ENCODE measurements at regions not wholly inside any gene's neighbourhood (a gene's known extent, or its start where the extent isn't known, plus 50 kb on each side); places are given as distances from the start of the nearest gene placed in this dataset.

DNA sequence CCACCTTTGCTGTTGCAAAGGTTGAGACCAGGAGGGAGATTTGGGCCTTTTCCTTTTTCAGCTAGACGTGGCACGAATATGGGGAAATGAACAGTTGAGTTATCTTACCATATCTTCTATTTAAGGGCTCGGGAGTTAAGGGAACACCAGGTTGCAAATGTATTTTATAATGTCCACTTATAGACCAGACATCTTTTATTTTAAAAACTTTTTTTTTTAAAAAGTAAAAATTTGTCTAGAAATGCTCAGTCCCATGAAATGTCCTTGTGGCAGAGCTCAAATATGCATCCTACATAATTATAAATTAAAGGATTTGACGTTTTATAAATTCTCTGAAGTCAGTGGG is 103.6 kb upstream of the VEPH1 start (continued):
- TF ChIP-seq ZNF274 (IDR thresholded peaks at IDR 0.05; ENCODE audit: low read depth, low read length) (no peak), TCF7L2 (IDR thresholded peaks at IDR 0.05; ENCODE audit: borderline replicate concordance, extremely low read depth, insufficient read depth, insufficient read length) (no peak), SIN3A (IDR thresholded peaks at IDR 0.05; ENCODE audit: low read depth) (no peak)
- TF ChIP-seq, protein P1, sequence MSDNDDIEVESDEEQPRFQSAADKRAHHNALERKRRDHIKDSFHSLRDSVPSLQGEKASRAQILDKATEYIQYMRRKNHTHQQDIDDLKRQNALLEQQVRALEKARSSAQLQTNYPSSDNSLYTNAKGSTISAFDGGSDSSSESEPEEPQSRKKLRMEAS (IDR thresholded peaks at IDR 0.05), result no peak
- TF ChIP-seq, protein P2, sequence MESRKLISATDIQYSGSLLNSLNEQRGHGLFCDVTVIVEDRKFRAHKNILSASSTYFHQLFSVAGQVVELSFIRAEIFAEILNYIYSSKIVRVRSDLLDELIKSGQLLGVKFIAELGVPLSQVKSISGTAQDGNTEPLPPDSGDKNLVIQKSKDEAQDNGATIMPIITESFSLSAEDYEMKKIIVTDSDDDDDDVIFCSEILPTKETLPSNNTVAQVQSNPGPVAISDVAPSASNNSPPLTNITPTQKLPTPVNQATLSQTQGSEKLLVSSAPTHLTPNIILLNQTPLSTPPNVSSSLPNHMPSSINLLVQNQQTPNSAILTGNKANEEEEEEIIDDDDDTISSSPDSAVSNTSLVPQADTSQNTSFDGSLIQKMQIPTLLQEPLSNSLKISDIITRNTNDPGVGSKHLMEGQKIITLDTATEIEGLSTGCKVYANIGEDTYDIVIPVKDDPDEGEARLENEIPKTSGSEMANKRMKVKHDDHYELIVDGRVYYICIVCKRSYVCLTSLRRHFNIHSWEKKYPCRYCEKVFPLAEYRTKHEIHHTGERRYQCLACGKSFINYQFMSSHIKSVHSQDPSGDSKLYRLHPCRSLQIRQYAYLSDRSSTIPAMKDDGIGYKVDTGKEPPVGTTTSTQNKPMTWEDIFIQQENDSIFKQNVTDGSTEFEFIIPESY (IDR thresholded peaks at IDR 0.05; ENCODE audit: extremely low read depth, insufficient replicate concordance, low read length), result no peak

DNA sequence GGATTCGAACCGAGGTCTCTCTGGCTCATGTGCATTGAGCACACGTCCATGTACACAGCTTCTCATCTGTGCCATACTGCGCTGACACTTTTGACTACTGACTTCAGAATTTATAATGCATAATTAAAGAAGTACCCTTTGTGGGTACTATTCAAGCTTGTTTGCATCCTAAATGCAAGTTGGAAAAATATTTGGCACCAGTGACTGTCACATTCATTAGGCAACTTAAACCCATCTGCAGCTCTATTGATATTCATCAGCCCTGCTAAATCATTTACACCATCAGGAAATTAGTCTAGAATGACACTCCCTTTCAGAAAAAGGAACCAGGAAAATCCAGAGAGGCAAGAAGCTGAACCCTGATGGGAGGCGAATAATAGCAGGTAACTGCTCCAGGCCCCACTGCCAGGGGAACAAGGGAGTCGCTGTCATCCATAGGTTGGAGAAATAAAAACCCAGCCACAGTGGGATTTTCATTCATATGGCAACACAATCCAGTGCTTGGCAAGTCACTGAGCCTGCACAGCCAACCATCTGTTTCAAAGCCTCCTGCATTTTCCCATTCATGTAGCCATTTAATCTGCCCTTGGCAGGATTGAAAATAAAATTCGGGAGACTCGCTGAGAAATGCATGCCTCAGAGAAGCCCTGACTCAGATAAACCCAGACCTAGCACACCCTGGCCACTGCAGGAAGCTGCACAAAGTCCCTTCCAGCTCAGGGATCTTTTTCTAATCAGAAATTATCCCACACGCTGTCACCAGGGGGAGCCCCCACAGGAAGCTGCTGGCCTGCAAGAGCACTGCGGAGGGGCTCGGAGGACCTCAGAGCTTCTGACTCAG is 103.0 kb upstream of the VEPH1 start:
- H2AFZ ChIP-seq (ENCODE audit: low read depth, low read length, poor library complexity, severe bottlenecking), result peak overlapping the region; percentile 93
- no TSS peak for BruUV-seq (replicated peaks)
- peak overlapping the region; percentile 43 for H3K4me2 ChIP-seq (ENCODE audit: low read length)

More for the DNA sequence above, 103.0 kb upstream of the VEPH1 start:
- peak; percentile 54 for DNase-seq (ENCODE audit: low read depth, low spot score)
- ATAC-seq, result peak; percentile 97
- Histone ChIP-seq H3K4me1 (ENCODE audit: control insufficient read depth in 1 of 2, insufficient read depth in 2 of 2, low read length in 2 of 2) (peaks cover 0 to 7% of the 10 kb centered on the region in 2 experiments; a peak in 1 of 4 replicates), H3K79me2 (ENCODE audit: insufficient read depth, low read length) (no peaks in the 10 kb centered on the region), H3K9ac (ENCODE audit: low read length) (no peak overlapping the region), H3K4me3 (replicated peaks in 1 of 2; ENCODE audit: low read depth in 1 of 2, low read length in 2 of 2) (no peak overlapping the region), H3K27me3 (ENCODE audit: insufficient read depth, low read length) (no peaks in the 10 kb centered on the region), H4K20me1 (ENCODE audit: insufficient read depth) (no peaks in the 10 kb centered on the region), H3K9me3 (ENCODE audit: control insufficient read depth in 1 of 2, insufficient read depth in 1 of 2, low read depth in 1 of 2, low read length in 2 of 2) (no peaks in the 10 kb centered on the region), H3K36me3 (ENCODE audit: control insufficient read depth in 1 of 2, insufficient read depth in 2 of 2, low read length in 2 of 2) (no peaks in the 10 kb centered on the region), H3K27ac (ENCODE audit: low read depth, low read length) (no peak overlapping the region), H3K9me2 (ENCODE audit: insufficient read depth) (no peaks in the 10 kb centered on the region)
- TF ChIP-seq, protein P3, sequence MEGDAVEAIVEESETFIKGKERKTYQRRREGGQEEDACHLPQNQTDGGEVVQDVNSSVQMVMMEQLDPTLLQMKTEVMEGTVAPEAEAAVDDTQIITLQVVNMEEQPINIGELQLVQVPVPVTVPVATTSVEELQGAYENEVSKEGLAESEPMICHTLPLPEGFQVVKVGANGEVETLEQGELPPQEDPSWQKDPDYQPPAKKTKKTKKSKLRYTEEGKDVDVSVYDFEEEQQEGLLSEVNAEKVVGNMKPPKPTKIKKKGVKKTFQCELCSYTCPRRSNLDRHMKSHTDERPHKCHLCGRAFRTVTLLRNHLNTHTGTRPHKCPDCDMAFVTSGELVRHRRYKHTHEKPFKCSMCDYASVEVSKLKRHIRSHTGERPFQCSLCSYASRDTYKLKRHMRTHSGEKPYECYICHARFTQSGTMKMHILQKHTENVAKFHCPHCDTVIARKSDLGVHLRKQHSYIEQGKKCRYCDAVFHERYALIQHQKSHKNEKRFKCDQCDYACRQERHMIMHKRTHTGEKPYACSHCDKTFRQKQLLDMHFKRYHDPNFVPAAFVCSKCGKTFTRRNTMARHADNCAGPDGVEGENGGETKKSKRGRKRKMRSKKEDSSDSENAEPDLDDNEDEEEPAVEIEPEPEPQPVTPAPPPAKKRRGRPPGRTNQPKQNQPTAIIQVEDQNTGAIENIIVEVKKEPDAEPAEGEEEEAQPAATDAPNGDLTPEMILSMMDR (IDR thresholded peaks at IDR 0.05 in 2 of 3, conservative IDR thresholded peaks at IDR 0.05 in 1 of 3; ENCODE audit: borderline replicate concordance in 1 of 3, insufficient read depth in 1 of 3, low read depth in 2 of 3, low read length in 2 of 3), result peak; percentile 54 to 87 (median 85); a peak in 5 of 6 replicates
- TF ChIP-seq POLR2AphosphoS5 (IDR thresholded peaks at IDR 0.05; ENCODE audit: low read depth, low read length) (no peak), SIN3A (IDR thresholded peaks at IDR 0.05; ENCODE audit: low read depth) (no peak), RAD21 (IDR thresholded peaks at IDR 0.05; ENCODE audit: low read depth) (peak; percentile 56), ELF1 (IDR thresholded peaks at IDR 0.05; ENCODE audit: borderline replicate concordance, low read depth) (no peak)
- ChIA-PET CTCF (interaction anchor here (0.6 to 2.8 kb wide), 19 partner anchors 8 to 1053 kb away, joined by 3 to 24 read pairs (median 5); partner anchors contain the start of gene RSRC1), RAD21 (ENCODE audit: low non-redundant PET in 1 of 2, low total read pairs in 2 of 2, uncharacterized antibody in 2 of 2, unreplicated experiment in 2 of 2) (interaction anchor here in 1 of 2 experiments (0.9 to 2.0 kb wide), 2 partner anchors 74 to 926 kb away, joined by 3 to 8 read pairs; no protein-coding TSS in a partner anchor), POLR2A (interaction anchor here (0.8 to 1.0 kb wide), 2 partner anchors 94 to 827 kb away, joined by 3 read pairs; no protein-coding TSS in a partner anchor)
- intact Hi-C loops (cut with micrococcal nuclease), result loop anchor here (1.0 to 10.0 kb wide), 2 partner anchors 926 to 1179 kb away; no protein-coding TSS in a partner anchor
